Tibial nerve (tissue), 4 donors: ENCODE measurements at regions not wholly inside any gene's neighbourhood (a gene's known extent, or its start where the extent isn't known, plus 50 kb on each side); places are given as distances from the start of the nearest gene placed in this dataset.

Experiments
- DNase-seq, 2 donors: peaks; one replicate each; pipeline ENCODE4 v3.0.0-alpha.2; 2019; ENCODE audit warnings: low spot score in 2 of 2
- H3K27ac ChIP-seq, 4 donors: fragments of 200-600 bp; sonication (generic) in 3 of 4; one replicate each; pipeline ENCODE4 v1.5.1; 2017 to 2019; ENCODE audit warnings: mild to moderate bottlenecking in 1 of 4
- H3K27me3 ChIP-seq, 2 donors: fragments of 200-600 bp; sonication (generic) in 1 of 2; one replicate each; pipeline versions ENCODE4 v1.5.1 to v1.6.0; 2017 to 2019
- H3K36me3 ChIP-seq, 3 donors: fragments of 200-600 bp; sonication (generic); one replicate each; pipeline ENCODE4 v1.5.1; 2018 to 2019
- H3K4me1 ChIP-seq, 4 donors: fragments of 200-600 bp; sonication (generic) in 3 of 4; one replicate each; pipeline ENCODE4 v1.5.1; 2017 to 2019
- H3K4me3 ChIP-seq, 4 donors: fragments of 200-600 bp; sonication (generic) in 3 of 4; one replicate each; pipeline ENCODE4 v1.5.1; 2017 to 2019; ENCODE audit warnings: mild to moderate bottlenecking in 1 of 4, moderate library complexity in 1 of 4
- H3K9me3 ChIP-seq, 4 donors: fragments of 200-600 bp; sonication (generic) in 3 of 4; one replicate each; pipeline ENCODE4 v1.5.1; 2017 to 2019
- EP300 ChIP-seq, 2 donors: sonication (generic); formaldehyde crosslinking; IDR thresholded peaks; one replicate each; pipeline ENCODE4 v1.6.1; 2017; ENCODE audit warnings: antibody characterized with exemption in 2 of 2, mild to moderate bottlenecking in 1 of 2
- POLR2A ChIP-seq, 2 donors: fragments of 450-650 bp; IDR thresholded peaks; one replicate each; pipeline ENCODE4 v1.6.1; 2017; ENCODE audit warnings: antibody characterized with exemption in 2 of 2, mild to moderate bottlenecking in 2 of 2, moderate library complexity in 2 of 2
- WGBS, 2 donors: methylation state at CpG; one replicate each; pipeline ENCODE4 v1.1.5; 2018; 5-methylcytosine and 5-hydroxymethylcytosine counted together
- TF ChIP-seq, protein P1 (sequence below), 5 experiments: fragments of 200-600 bp in 3 of 5; fragments of 450-650 bp in 2 of 5; sonication (generic) in 3 of 5; IDR thresholded peaks; one replicate each; pipeline ENCODE4 v1.5.1; 2016 to 2019; ENCODE audit warnings: antibody characterized with exemption in 5 of 5, mild to moderate bottlenecking in 3 of 5, moderate library complexity in 2 of 5

DNA sequence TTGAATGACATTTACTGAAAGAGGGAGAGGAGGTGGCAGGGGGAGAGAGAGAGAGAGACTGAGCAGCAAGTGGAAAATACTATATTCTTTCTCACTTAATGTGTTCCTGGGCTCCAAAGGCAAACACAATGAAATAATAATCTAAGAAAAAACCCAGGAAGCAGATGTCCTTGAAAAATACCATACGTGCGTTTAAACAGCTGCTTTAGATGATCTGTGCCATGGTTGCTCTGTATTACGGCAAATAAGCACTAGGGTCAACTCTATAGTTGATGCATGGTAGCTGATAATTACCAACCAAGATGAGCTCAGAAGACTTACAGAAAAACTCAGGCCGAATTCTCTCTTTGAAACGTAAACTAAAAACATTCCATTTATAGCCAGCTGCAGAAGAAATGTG lies 410.3 kb upstream of the TBL1XR1 start:
- Histone ChIP-seq H3K4me3 (no peak overlapping the region), H3K36me3 (no peaks in the 10 kb centered on the region), H3K4me1 (peaks cover 0 to 22% (median 0%) of the 10 kb centered on the region in 4 donors), H3K27ac (no peak overlapping the region), H3K9me3 (peaks cover 0 to 6% (median 0%) of the 10 kb centered on the region in 4 donors), H3K27me3 (no peaks in the 10 kb centered on the region)
- WGBS, 2 donors, result 62 to 78% methylated on average over 5 of the region's 5 CpGs
- TF ChIP-seq, protein P1, sequence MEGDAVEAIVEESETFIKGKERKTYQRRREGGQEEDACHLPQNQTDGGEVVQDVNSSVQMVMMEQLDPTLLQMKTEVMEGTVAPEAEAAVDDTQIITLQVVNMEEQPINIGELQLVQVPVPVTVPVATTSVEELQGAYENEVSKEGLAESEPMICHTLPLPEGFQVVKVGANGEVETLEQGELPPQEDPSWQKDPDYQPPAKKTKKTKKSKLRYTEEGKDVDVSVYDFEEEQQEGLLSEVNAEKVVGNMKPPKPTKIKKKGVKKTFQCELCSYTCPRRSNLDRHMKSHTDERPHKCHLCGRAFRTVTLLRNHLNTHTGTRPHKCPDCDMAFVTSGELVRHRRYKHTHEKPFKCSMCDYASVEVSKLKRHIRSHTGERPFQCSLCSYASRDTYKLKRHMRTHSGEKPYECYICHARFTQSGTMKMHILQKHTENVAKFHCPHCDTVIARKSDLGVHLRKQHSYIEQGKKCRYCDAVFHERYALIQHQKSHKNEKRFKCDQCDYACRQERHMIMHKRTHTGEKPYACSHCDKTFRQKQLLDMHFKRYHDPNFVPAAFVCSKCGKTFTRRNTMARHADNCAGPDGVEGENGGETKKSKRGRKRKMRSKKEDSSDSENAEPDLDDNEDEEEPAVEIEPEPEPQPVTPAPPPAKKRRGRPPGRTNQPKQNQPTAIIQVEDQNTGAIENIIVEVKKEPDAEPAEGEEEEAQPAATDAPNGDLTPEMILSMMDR (IDR thresholded peaks at IDR 0.05), result no peak
- TF ChIP-seq POLR2A (IDR thresholded peaks at IDR 0.05) (no peak), EP300 (IDR thresholded peaks at IDR 0.05) (no peak)
- DNase-seq, result no peak

DNA sequence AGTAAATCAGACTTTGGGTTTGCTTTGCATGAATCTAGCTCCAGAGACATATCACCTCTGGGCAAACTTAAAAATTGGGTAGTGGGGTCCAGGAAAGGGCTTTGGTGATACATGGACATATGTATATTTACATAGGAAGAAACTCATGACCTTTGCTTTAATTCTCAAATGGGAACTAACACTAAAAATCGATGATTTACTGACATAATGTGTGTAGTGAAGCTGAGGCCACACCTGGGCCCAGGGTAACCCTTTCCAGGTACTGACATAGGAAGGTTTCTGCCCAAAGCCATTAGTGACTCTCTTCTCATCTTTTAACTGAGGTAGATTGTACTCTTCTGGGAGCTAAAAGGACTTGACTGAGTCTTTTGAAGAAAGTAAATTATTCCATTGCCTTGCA lies 411.2 kb upstream of the TBL1XR1 start:
- no peak for DNase-seq
- no peaks in the 10 kb centered on the region for H3K27me3 ChIP-seq
- WGBS, 2 donors, result 48 to 52% methylated on average over 1 of the region's 1 CpG
- peaks cover 0 to 17% (median 0%) of the 10 kb centered on the region in 4 donors for H3K4me1 ChIP-seq
- TF ChIP-seq POLR2A (IDR thresholded peaks at IDR 0.05) (no peak), EP300 (IDR thresholded peaks at IDR 0.05) (no peak)
- TF ChIP-seq, protein P1 (IDR thresholded peaks at IDR 0.05), result no peak
- H3K9me3 ChIP-seq, result peaks cover 0 to 6% (median 0%) of the 10 kb centered on the region in 4 donors
- H3K4me3 ChIP-seq, result no peak overlapping the region
- H3K36me3 ChIP-seq, result no peaks in the 10 kb centered on the region
- no peak overlapping the region for H3K27ac ChIP-seq

DNA sequence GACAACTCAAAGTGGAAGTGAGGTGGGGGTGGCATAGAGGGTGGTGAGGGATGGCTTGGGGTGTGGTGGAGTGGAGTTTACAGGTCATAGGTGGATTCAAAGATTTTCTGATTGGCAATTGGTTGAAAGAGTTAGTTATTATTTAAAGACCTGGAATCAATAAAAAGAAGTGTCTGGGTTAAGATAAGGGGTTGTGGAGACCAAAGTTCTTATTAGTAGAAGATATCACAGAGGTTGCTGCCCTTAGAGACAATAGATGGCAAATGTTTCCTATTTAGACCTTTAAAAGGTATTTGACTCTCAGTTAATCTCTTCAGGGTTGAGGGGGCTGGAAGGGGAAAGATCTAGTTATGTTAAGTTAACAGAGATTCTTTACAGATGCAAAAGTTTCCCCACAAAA lies 412.3 kb upstream of the TBL1XR1 start:
- no peaks in the 10 kb centered on the region for H3K27me3 ChIP-seq
- no peak for DNase-seq
- no peak overlapping the region for H3K27ac ChIP-seq
- peaks cover 0 to 6% (median 0%) of the 10 kb centered on the region in 4 donors for H3K9me3 ChIP-seq
- TF ChIP-seq EP300 (IDR thresholded peaks at IDR 0.05), result no peak
- TF ChIP-seq POLR2A (IDR thresholded peaks at IDR 0.05), result no peak
- TF ChIP-seq, protein P1 (IDR thresholded peaks at IDR 0.05), result no peak
- peaks cover 0 to 15% (median 0%) of the 10 kb centered on the region in 4 donors for H3K4me1 ChIP-seq
- H3K4me3 ChIP-seq, result no peak overlapping the region
- no peaks in the 10 kb centered on the region for H3K36me3 ChIP-seq

DNA sequence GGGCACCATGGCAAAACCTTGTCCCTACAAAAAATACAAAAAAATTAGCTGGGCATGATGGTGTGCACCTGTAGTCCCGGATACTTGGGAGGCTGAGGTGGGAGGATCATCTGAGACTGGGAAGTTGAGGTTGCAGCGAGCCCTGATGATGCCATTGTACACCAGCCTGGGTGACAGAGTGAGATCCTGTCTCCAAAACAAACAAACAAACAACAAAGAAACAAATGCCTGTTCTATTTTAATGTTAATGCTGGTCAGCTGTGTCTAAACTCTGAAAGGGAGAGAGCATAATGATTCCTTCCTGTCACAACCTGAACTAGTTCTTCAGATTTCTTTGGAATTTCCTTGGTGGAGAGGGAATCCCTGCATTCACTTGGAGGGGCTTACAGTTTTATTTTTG lies 413.0 kb upstream of the TBL1XR1 start:
- H3K36me3 ChIP-seq, result no peaks in the 10 kb centered on the region
- H3K4me3 ChIP-seq, result no peak overlapping the region
- DNase-seq, result no peak

DNA sequence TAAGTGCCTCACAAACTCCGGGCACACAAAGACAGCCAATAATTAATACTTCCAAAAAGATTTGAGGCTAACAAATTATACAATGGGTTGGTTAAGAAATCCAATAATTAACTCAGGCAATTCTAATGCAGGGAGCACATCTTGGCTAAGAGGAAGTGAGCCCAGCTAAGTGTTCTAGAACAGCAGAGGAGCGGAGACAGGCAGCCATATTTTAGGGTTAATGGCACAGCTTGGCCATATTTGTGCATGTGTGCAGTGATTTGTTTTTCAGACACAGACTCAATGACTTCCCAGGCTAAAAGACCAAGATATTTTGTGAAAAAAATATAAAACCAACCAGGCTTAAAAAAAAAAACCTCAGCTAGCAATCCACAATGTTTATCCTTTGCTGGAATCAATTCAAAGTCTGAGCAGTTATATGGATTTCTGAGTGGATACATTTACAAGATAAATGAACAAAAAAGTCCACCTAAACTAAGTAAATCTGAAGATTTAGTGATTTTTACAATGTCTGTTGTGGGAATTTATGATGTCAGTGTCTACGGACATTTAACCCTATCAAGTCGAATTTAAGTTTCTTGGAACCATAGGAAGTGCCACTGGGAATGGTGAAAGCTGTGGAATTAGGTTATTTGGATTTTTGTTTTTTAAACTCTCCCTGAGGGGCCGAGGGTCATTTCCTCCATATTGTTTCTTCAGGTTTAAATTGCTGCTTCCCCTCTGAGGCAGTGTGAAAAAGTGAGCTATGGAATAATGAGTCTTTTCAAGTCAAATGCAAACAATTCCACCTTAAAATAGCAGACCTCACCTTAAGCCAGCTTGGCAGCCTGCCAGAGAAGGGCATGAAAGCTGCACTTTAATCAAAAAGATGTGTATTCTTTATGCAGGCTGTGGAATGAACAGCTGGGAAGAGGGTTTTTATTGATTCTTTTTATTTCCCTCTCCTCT lies 413.7 kb upstream of the TBL1XR1 start:
- TF ChIP-seq, protein P1 (IDR thresholded peaks at IDR 0.05), result no peak
- TF ChIP-seq POLR2A (IDR thresholded peaks at IDR 0.05) (no peak), EP300 (IDR thresholded peaks at IDR 0.05) (no peak)
- Histone ChIP-seq H3K9me3 (no peaks in the 10 kb centered on the region), H3K27ac (no peak overlapping the region), H3K27me3 (no peaks in the 10 kb centered on the region), H3K36me3 (no peaks in the 10 kb centered on the region), H3K4me3 (no peak overlapping the region), H3K4me1 (peaks cover 0 to 28% (median 6%) of the 10 kb centered on the region in 4 donors)
- DNase-seq, result no peak
- 60 to 62% methylated on average over 5 of the region's 5 CpGs for WGBS, 2 donors

More for the DNA sequence above, 413.0 kb upstream of the TBL1XR1 start:
- WGBS, 2 donors, result 73 to 85% methylated on average over 2 of the region's 2 CpGs
- Histone ChIP-seq H3K9me3 (peaks cover 0 to 5% (median 0%) of the 10 kb centered on the region in 4 donors), H3K4me1 (peaks cover 0 to 21% (median 3%) of the 10 kb centered on the region in 4 donors), H3K27me3 (no peaks in the 10 kb centered on the region), H3K27ac (no peak overlapping the region)
- no peak for TF ChIP-seq POLR2A (IDR thresholded peaks at IDR 0.05)
